GM12875 (cell line): ENCODE measurements at regions not wholly inside any gene's neighbourhood (a gene's known extent, or its start where the extent isn't known, plus 50 kb on each side); places are given as distances from the start of the nearest gene placed in this dataset.

ENCODE experiments used
- H3K4me3 ChIP-seq: one replicate; pipeline ENCODE4 v1.5.1; 2011; ENCODE audit warnings: low read depth, low read length, control low read depth
- CTCF ChIP-seq: IDR thresholded peaks from 2 replicates; pipeline ENCODE4 v1.5.1; 2011; ENCODE audit warnings: low read depth, mild to moderate bottlenecking, control low read depth, inconsistent platforms, low read length, moderate library complexity, borderline replicate concordance; ENCODE audit not compliant: insufficient read depth

GRCh38 chr13:44806826-44807225, 182.4 kb downstream of the NUFIP1 start:
- no peak overlapping the region for H3K4me3 ChIP-seq
- TF ChIP-seq CTCF: no peak

- no peak for TF ChIP-seq CTCF
- no peak overlapping the region for H3K4me3 ChIP-seq
Measured at GRCh38 chr13:44805585-44805984, 183.7 kb downstream of the NUFIP1 start.

- TF ChIP-seq CTCF: no peak
Measured at GRCh38 chr13:44803390-44803789, 185.9 kb downstream of the NUFIP1 start.

GRCh38 chr13:44802491-44802890, 186.8 kb downstream of the NUFIP1 start:
- H3K4me3 ChIP-seq: no peak overlapping the region
- TF ChIP-seq CTCF: no peak

More at GRCh38 chr13:44803390-44803789, 185.9 kb downstream of the NUFIP1 start:
- H3K4me3 ChIP-seq: no peak overlapping the region

GRCh38 chr13:44801990-44802389, 187.3 kb downstream of the NUFIP1 start:
- no peak for TF ChIP-seq CTCF

GRCh38 chr13:44800626-44801025, 188.6 kb downstream of the NUFIP1 start:
- no peak overlapping the region for H3K4me3 ChIP-seq
- no peak for TF ChIP-seq CTCF

More at GRCh38 chr13:44801990-44802389, 187.3 kb downstream of the NUFIP1 start:
- no peak overlapping the region for H3K4me3 ChIP-seq

GRCh38 chr13:44797685-44798084, 191.6 kb downstream of the NUFIP1 start:
- no peak for TF ChIP-seq CTCF
- H3K4me3 ChIP-seq: no peak overlapping the region
